ENCODE measurements at regions not wholly inside any gene's neighbourhood (a gene's known extent, or its start where the extent isn't known, plus 50 kb on each side); places are given as distances from the start of the nearest gene placed in this dataset.

- no peak for DNase-seq (ENCODE audit: low read depth in 2 of 2)
Observed at GRCh38 chr4:19722404-19722803, 529.3 kb upstream of the SLIT2 start.

- DNase-seq (ENCODE audit: low read depth in 2 of 2), result no peak
Observed at GRCh38 chr4:19721587-19721986, 530.1 kb upstream of the SLIT2 start.

DNA sequence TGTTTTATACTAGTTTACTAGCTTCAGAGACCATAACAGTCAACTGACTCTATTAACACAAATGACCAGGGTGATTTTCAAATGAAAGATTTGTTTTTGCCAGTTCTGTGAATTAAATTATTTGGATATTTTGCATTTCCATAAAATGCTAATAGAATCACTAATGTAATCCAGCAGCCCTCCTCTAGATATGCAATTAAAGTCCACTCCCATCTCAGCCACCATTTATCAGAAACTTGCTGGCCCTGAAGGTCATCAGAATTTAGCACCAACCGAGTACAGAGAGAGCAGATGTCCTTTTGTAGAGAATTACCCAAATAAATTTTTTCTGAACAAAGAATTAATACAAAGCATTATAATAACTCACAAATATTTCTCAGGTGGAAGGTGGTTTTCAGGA is 531.1 kb upstream of the SLIT2 start:
- DNase-seq (ENCODE audit: low read depth in 2 of 2), result no peak

GRCh38 chr4:19720190-19720589 is 531.5 kb upstream of the SLIT2 start:
- DNase-seq (ENCODE audit: low read depth in 2 of 2), result no peak

DNA sequence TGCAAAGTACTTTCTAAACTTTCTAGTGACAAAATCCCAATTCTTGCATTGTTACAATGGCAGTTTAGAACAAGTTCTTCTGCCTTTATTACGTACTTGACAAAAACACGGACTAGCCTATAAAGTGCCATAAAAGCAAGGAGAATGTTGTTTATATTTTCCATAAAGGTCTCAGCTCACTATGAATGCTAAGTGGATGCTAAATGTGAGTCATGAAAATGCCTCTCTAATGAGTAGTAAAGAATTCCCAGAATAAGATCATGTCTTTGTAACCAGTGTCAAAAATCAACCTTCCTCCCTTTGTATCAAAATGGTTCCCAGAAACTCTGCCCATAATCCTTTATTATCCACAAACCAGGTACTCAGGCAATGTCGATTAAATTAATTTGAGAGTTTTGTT is 539.8 kb upstream of the SLIT2 start:
- DNase-seq (ENCODE audit: low read depth in 2 of 2), result no peak

DNA sequence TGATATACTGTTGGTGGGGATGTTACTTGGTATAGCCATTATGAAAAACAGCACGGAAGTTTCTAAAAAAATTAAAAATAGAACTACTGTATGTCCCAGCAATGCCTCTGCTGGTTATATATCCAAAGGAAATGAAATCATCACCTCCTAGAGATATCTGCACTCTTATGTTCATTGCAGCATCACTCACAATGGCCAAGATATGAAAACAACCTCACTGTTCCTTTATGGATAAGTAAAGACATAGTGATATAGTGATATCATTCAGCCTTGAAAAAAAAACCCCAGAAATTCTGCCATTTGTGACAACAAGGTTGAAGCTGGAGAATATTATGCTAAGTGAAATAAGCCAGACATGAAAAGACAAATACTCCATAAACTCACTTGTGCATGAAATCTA is 543.8 kb upstream of the SLIT2 start:
- no peak for DNase-seq (ENCODE audit: low read depth in 2 of 2)

DNA sequence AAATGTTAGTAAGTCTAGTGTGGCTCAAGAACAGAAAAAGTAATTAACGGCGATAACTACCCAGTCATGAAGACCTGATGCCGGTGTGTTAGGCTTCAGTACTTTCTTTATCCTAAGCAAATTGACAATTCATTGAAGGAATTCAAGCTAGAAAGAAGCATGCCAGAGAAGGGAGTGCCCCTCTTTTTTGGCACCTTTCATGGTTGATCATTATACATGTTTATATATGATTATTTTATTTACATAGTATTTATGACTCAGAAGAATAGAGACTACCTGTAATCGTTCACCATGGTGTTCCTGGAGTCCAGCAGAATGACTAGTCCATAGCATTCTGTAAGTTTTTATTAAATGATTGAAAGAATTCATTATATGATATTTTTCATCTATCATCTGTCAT is 548.3 kb upstream of the SLIT2 start:
- no peak for DNase-seq (ENCODE audit: low read depth in 2 of 2)

DNA sequence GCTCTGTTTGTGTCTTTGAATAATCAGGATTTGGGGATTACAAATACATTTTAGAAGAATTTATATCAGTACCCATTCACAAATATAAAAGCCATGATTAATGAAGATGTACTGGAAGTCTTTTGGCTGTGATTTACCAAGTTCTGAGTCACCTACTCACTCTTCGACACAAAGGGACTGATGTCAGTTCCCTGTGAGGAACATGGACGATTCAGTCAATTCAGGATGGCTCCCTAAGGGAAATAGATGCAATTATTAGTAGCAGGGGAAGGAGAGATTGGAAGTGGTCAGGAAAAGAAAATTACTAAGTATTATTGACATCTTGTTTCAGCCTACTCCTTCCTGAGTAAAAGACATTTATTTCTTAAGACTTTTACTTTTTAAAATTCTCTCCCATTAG is 550.7 kb upstream of the SLIT2 start:
- no peak for DNase-seq (ENCODE audit: low read depth in 2 of 2)

DNA sequence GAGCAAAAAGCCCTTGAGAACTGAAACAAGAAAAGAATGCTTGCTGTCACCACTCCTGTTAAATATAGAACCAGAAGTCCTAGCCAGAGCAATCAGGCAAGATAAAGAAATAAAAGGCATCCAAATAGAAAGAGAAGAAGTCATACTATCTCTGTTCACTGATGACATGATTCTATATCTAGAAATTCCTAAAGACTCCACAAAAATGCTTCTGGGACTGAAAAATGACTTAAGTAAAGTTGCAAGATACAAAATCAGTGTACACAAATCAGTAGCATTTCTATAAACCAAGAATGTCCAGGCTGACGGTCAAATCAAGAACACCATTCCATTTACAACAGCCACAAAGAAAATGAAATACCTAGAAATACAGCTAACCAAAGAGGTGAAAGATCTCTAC is 552.7 kb upstream of the SLIT2 start:
- DNase-seq (ENCODE audit: low read depth in 2 of 2), result no peak

DNA sequence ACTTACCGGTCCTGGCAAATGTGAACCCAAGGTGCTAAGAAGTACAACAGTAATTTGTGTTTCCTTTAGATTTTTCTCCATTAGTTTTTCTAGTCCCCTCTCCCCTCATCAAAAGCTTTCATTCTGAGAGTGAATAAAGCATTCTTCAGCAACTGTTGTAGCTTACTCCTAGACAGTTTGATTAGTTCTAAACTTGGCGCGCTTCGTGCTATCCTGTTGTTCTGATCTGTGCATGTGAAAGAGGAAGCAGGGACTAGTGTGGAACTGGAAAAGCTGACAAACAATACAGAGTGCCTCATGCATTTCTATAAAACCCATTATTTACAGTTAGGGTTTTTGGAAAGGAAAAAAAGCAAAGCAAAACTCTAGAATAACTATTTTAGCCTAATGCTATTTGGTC is 556.9 kb upstream of the SLIT2 start:
- no peak for DNase-seq (ENCODE audit: low read depth in 2 of 2)

DNA sequence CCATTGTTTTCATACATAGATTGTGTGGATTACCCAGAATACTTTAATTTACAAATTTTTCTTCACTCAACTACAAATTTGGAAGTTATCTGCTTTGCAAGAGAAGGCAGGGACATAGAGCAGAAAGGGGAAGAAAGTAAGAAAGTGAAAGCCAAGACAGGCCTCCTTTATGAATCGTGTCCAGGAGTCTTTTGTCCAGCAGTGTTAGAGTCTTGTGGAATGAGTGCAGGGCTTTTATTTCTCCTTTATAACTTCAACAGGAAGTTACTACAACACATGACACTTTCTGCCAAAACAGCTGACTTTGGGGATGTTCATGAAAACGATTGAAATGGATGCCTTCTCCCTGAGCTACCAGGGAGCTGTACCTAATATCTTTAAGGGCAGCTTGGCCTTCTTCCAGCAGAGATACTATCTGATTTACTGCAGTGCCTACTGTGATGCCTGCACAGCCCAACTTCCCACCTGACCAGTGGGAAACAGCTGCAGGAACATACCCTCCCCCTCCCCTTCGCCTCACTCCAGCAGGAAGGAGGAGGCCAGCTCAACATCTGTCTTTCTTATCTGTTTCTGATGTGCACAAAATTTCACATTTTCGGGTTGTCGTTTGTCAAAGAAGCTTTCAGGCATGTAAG is 557.7 kb upstream of the SLIT2 start:
- DNase-seq (ENCODE audit: low read depth in 2 of 2), result no peak

DNA sequence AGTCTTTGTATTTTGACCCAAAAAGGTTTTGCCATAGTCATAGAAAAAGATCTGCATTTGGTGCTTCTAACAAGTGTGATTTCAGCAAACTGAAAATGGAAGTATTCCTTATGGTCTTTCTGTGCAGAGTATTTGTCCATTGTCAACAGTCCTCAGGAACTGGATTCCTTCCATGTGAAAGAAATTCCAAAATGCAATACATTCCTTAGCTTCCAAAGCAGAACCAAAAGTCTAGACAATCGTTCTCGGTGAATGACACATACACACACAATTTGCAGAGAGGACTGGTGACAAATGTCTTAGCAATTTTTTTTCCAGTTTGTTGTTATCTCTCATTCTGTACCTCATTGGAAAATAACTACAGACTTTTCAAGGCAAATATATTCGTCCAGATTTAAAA is 562.2 kb upstream of the SLIT2 start:
- no peak for DNase-seq (ENCODE audit: low read depth in 2 of 2)

DNA sequence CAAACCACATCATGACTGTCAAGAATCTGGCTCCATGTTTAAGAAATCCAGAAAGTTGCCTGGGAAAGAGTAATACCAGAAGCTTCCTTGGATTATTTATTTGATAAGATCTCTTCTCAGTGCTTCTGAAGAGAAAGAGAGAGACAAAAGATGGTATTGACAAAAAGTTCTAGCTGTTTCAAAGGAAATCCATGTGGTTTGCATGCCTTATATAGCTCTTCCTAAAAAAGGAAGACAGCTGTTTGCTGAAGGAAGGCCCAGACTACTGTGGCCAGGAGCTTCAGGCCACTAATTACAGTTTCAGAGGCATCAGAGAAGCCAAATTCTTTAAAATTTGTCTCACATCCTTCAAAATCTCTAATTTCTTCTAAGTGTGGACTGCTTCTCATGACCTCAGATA is 565.2 kb upstream of the SLIT2 start:
- DNase-seq (ENCODE audit: low read depth in 2 of 2), result no peak

DNA sequence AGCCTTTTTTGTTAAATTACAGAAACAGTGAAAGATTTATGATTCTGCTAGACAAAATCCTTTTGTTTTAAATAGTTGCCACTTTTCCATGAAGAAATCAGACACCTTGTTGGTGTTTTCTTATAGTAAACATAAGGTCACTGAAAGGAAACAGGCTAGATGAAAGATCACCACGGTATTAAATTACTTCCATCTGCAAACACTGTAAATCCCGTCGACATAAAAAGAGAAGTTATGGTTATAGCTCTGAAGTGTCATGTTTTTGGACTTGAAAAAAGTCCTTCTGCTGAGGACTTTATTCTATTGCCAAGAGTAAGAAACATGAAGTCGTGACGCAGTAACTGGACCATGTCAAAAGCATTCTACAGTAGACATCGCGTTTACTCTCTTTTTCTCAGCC is 567.6 kb upstream of the SLIT2 start:
- DNase-seq (ENCODE audit: low read depth in 2 of 2), result no peak

- no peak for DNase-seq (ENCODE audit: low read depth in 2 of 2)
Observed at GRCh38 chr4:19683426-19683825, 568.3 kb upstream of the SLIT2 start.

DNA sequence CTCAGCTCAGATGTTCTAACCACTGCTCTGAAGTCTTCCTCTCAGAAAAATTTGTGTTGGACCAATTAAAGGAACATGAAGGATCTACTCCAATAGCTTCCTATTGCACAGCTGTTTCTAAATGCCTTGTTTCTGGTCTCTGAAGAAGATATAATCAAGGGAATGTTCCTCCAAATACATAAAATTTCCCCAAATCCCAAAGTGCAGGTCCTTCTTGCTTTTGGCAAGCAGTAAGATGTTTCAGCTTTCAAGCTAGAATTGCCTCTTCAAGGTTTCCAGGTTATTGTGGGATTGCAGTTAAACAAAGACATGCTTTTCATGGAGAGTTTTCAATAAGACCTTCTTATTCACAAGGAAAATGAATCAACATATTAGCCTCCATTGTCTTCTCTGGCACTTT is 574.5 kb upstream of the SLIT2 start:
- DNase-seq (ENCODE audit: low read depth in 2 of 2), result no peak

- no peak for DNase-seq (ENCODE audit: low read depth in 2 of 2)
Observed at GRCh38 chr4:19675172-19675811, 576.4 kb upstream of the SLIT2 start.

- no peak for DNase-seq (ENCODE audit: low read depth in 2 of 2)
Observed at GRCh38 chr4:19659101-19659500, 592.6 kb upstream of the SLIT2 start.

- no peak for DNase-seq (ENCODE audit: low read depth in 2 of 2)
Observed at GRCh38 chr4:19657856-19658255, 593.8 kb upstream of the SLIT2 start.

- DNase-seq (ENCODE audit: low read depth in 2 of 2), result no peak
Observed at GRCh38 chr4:19655666-19656065, 596.0 kb upstream of the SLIT2 start.

- no peak for DNase-seq (ENCODE audit: low read depth in 2 of 2)
Observed at GRCh38 chr4:19650903-19651864, 600.5 kb upstream of the SLIT2 start.

GRCh38 chr4:19645589-19645988 is 606.1 kb upstream of the SLIT2 start:
- DNase-seq (ENCODE audit: low read depth in 2 of 2), result no peak

GRCh38 chr4:19636451-19636850 is 615.3 kb upstream of the SLIT2 start:
- no peak for DNase-seq (ENCODE audit: low read depth in 2 of 2)
